Amygdala (tissue), 56 donors: ENCODE measurements at regions not wholly inside any gene's neighbourhood (a gene's known extent, or its start where the extent isn't known, plus 50 kb on each side); places are given as distances from the start of the nearest gene placed in this dataset.

ENCODE experiments used
- DNase-seq, 56 donors: peaks; one replicate each; lab custom pipeline; 2025; lab: John Stamatoyannopoulos, UW

- no peak for DNase-seq
These were observed 319.9 kb upstream of the DACH1 start for GRCh38 chr13:72186730-72187422.

GRCh38 chr13:72185776-72186175 lies 318.8 kb upstream of the DACH1 start:
- DNase-seq: no peak

- no peak for DNase-seq
These were observed 314.7 kb upstream of the DACH1 start for GRCh38 chr13:72181661-72182060.

- no peak for DNase-seq
These were observed 313.4 kb upstream of the DACH1 start for GRCh38 chr13:72180253-72180952.

GRCh38 chr13:72174549-72174948 lies 307.5 kb upstream of the DACH1 start:
- no peak for DNase-seq

- no peak for DNase-seq
These were observed 303.6 kb upstream of the DACH1 start for GRCh38 chr13:72170571-72170970.

GRCh38 chr13:72168126-72168855 lies 301.3 kb upstream of the DACH1 start:
- no peak for DNase-seq

- DNase-seq: no peak
These were observed 299.2 kb upstream of the DACH1 start for GRCh38 chr13:72166102-72166650.

GRCh38 chr13:72165276-72165675 lies 298.3 kb upstream of the DACH1 start:
- no peak for DNase-seq

GRCh38 chr13:72164811-72165210 lies 297.8 kb upstream of the DACH1 start:
- DNase-seq: no peak

- no peak for DNase-seq
These were observed 296.7 kb upstream of the DACH1 start for GRCh38 chr13:72163678-72164077.

- DNase-seq: no peak
These were observed 294.0 kb upstream of the DACH1 start for GRCh38 chr13:72160977-72161376.

- DNase-seq: no peak
These were observed 289.8 kb upstream of the DACH1 start for GRCh38 chr13:72156760-72157159.

GRCh38 chr13:72153272-72153671 lies 286.3 kb upstream of the DACH1 start:
- no peak for DNase-seq

- DNase-seq: no peak
These were observed 284.2 kb upstream of the DACH1 start for GRCh38 chr13:72151241-72151640.

- DNase-seq: no peak
These were observed 283.5 kb upstream of the DACH1 start for GRCh38 chr13:72150502-72150901.

- no peak for DNase-seq
These were observed 282.7 kb upstream of the DACH1 start for GRCh38 chr13:72149701-72150100.

GRCh38 chr13:72146816-72147215 lies 279.8 kb upstream of the DACH1 start:
- DNase-seq: no peak

- DNase-seq: no peak
These were observed 278.4 kb upstream of the DACH1 start for GRCh38 chr13:72145383-72145782.

- DNase-seq: no peak
These were observed 277.6 kb upstream of the DACH1 start for GRCh38 chr13:72144636-72145035.

- DNase-seq: peak in 8 of 56 donors; percentile 1 to 50 (median 4)
These were observed 275.0 kb upstream of the DACH1 start for GRCh38 chr13:72141855-72142519.
